GM12864 (cell line): ENCODE measurements at regions not wholly inside any gene's neighbourhood (a gene's known extent, or its start where the extent isn't known, plus 50 kb on each side); places are given as distances from the start of the nearest gene placed in this dataset.

Experiments used
- DNase-seq: peaks from one replicate; pipeline ENCODE4 v3.0.0-alpha.2; 2011; ENCODE audit warnings: low read depth
- H3K4me3 ChIP-seq: 2 replicates; pipeline ENCODE4 v1.5.1; 2011; ENCODE audit warnings: mild to moderate bottlenecking, low read depth, low read length, control low read depth
- TF ChIP-seq, protein P1 (sequence below): IDR thresholded peaks from 2 replicates; pipeline ENCODE4 v1.5.1; 2011; ENCODE audit warnings: low read depth, mild to moderate bottlenecking, moderate library complexity, low read length, control low read depth, inconsistent platforms; ENCODE audit errors: missing control alignments

DNA sequence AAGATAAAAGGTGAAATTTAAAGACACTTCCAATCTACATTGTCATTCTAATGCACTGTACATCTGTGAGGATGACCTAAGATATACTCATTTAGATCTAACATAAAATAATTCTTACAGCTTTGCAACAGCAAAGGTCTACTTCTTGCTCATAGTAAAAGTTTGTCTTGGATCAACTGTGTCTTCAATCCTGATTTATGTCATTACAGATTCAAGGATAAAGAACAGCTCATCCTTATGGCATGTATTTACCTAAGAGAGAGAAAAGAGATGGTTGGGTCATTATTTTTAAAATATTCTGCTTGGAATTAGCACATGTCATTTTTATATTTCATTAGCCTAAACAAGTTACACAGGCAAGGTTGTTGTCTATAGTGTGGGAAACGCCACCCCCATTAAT, 2193.1 kb downstream of the PCDH9 start:
- DNase-seq, result no peak
- TF ChIP-seq, protein P1, sequence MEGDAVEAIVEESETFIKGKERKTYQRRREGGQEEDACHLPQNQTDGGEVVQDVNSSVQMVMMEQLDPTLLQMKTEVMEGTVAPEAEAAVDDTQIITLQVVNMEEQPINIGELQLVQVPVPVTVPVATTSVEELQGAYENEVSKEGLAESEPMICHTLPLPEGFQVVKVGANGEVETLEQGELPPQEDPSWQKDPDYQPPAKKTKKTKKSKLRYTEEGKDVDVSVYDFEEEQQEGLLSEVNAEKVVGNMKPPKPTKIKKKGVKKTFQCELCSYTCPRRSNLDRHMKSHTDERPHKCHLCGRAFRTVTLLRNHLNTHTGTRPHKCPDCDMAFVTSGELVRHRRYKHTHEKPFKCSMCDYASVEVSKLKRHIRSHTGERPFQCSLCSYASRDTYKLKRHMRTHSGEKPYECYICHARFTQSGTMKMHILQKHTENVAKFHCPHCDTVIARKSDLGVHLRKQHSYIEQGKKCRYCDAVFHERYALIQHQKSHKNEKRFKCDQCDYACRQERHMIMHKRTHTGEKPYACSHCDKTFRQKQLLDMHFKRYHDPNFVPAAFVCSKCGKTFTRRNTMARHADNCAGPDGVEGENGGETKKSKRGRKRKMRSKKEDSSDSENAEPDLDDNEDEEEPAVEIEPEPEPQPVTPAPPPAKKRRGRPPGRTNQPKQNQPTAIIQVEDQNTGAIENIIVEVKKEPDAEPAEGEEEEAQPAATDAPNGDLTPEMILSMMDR, result no peak

DNA sequence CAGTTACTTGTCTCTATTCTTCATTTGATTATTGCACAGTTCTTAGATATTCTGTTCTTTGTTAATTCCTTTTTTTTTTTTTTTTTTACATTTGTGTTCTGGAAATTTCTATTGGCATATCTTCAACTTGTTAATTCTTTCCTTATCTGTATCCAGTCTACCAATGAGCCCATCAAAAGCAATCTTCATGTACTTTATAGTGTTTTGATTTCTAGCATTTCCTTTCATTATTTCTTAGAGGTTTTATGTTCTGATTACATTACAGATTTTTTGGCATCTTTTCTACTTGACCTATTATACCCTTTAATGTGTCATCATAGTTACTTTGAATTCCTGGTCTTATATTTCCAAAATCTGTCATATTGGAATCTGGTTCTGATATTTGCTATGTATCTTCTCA, 2194.8 kb downstream of the PCDH9 start:
- H3K4me3 ChIP-seq, result no peak overlapping the region
- TF ChIP-seq, protein P1, result no peak
- no peak for DNase-seq

More for the DNA sequence above, 2193.1 kb downstream of the PCDH9 start:
- no peak overlapping the region for H3K4me3 ChIP-seq

DNA sequence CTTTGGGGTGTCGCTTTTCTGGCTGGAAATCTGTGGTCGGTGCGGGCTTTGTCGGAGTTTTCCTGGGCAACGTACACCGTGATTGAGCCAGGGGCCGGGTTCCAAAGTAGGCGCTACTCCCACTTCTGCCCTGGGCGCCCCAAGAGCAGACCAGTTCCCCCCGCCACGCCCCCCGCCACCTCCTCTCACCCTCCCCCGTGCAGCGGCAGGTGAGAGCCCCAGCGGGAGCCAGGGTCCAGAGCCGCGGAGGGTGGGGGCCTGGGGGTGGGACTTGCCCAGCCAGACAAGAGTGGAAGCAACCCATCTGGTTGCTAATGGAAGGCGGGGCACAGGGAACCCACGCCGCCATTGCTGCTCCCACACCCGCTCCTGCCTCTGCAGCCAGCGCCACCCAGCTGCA, 2195.9 kb downstream of the PCDH9 start:
- H3K4me3 ChIP-seq, result no peak overlapping the region
- TF ChIP-seq, protein P1, result no peak
- DNase-seq, result no peak

DNA sequence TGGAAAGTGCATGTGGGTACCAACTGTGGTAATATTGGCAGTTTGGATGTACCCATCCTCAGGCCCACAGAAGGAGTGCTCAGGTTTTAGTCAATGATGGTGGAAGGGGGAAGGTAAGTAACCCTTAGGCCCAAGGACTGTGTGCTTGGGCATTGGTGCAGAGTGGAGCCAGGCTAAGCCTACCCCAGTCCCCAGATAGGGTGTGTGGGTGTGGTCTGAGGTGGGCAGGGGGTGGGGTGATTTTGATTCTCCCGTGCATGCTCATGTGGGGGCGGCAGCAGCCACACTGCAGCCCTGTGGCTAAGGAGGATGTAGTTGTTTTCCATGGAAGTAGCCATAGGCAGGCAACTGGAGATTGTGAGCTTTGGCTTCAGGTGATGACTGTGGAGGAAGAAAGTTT, 2197.3 kb downstream of the PCDH9 start:
- no peak for DNase-seq
- TF ChIP-seq, protein P1, result no peak
- H3K4me3 ChIP-seq, result no peak overlapping the region

DNA sequence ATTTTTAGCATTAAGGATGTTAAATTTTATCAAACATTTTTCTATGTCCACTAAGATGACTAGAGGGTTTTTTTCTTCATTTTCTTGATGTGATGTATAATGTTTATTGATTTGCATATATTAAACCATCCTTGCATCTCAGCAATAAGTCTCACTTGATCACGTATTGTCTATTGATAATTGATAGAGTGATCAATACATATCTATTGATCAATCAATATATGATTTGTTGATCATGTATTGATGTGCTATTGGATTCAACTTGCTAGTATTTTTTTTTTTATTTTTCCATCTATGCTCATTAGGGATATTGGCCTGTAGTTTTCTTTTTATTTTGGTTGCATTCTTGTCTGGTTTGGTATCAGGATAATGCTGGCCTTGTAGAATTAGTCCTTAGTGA, 2202.0 kb downstream of the PCDH9 start:
- H3K4me3 ChIP-seq, result no peak overlapping the region
- TF ChIP-seq, protein P1, result no peak
- no peak for DNase-seq

DNA sequence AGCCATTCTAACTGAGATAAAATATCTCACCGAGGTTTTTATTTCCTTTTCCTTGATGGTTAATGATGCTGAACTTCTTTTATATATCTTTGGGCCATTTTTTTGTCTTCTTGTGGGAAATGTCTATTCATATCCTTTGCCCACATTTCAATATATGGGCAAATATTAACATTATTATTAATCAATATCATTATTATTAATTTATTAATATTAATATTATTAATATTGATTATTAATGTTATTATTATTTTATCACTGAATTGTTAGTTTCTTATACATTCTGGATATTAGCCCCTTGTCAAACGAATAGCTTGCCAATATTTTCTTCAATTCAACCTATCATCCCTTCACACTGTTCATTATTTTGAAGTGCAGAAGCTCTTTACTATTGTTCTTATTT, 2203.6 kb downstream of the PCDH9 start:
- DNase-seq, result no peak
- H3K4me3 ChIP-seq, result no peak overlapping the region
- TF ChIP-seq, protein P1, result no peak

DNA sequence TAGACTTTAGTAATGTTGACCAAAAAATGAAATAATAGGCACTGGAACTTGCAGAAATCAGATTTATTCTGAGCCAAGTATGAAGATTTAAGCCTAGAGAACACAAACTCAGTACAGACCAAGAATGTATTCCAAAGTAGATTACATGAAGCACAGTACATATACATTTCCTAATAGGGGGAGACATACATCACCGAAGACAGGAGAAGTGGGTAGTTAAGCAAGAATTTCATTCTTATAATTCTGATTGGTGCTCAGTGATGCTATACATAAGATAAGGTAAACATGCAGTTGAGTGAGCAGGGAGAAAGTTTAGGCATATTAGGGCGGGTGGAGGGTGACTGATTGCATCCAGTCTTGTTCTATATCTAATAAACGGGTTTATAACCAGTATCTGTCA, 2218.8 kb downstream of the PCDH9 start:
- TF ChIP-seq, protein P1, result no peak
- DNase-seq, result no peak
- H3K4me3 ChIP-seq, result no peak overlapping the region
